ENCODE measurements at regions not wholly inside any gene's neighbourhood (a gene's known extent, or its start where the extent isn't known, plus 50 kb on each side); places are given as distances from the start of the nearest gene placed in this dataset.

DNA sequence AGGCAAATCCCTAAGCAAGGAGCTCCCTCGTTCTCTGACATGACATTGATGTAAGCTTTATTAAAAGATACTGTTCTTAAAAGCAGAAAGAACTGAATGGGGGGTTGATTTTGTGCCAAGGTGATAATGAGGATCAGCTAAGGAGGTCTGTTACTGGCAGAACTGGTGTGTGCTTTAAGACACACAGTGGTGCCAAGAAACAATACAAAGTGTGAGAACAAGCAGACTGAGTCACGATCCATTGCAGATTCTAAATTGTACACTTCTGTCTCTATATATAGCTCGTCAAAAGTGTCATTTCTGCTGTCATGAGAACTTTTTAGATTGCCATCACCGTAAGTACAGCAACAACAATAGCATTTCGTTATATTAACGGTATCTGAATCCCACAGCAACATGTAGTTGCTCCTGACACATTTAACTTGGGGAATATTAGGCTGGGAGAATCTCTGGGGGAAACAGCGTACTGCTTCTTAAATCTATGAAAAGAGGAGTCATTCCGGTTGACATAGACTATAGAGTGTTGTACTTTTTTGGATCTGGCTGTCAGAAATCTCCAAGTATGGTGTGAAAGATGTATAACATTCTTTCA, 151.3 kb upstream of the PRKD1 start:
- Histone ChIP-seq H3K9me3 (no peaks in the 10 kb centered on the region), H3K4me1 (no peaks in the 10 kb centered on the region), H3K36me3 (no peaks in the 10 kb centered on the region), H3K27ac (no peak overlapping the region), H3K27me3 (no peaks in the 10 kb centered on the region), H3K4me3 (no peak overlapping the region)
- TF ChIP-seq POLR2AphosphoS5 (IDR thresholded peaks at IDR 0.05) (no peak), EP300 (IDR thresholded peaks at IDR 0.05) (no peak), POLR2A (IDR thresholded peaks at IDR 0.05) (no peak)
- TF ChIP-seq, protein P1, sequence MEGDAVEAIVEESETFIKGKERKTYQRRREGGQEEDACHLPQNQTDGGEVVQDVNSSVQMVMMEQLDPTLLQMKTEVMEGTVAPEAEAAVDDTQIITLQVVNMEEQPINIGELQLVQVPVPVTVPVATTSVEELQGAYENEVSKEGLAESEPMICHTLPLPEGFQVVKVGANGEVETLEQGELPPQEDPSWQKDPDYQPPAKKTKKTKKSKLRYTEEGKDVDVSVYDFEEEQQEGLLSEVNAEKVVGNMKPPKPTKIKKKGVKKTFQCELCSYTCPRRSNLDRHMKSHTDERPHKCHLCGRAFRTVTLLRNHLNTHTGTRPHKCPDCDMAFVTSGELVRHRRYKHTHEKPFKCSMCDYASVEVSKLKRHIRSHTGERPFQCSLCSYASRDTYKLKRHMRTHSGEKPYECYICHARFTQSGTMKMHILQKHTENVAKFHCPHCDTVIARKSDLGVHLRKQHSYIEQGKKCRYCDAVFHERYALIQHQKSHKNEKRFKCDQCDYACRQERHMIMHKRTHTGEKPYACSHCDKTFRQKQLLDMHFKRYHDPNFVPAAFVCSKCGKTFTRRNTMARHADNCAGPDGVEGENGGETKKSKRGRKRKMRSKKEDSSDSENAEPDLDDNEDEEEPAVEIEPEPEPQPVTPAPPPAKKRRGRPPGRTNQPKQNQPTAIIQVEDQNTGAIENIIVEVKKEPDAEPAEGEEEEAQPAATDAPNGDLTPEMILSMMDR (IDR thresholded peaks at IDR 0.05), result no peak
- WGBS, 2 donors (ENCODE audit: low coverage in 1 of 2), result 43% methylated on average over 7 to 8 of the region's 8 CpGs
- ATAC-seq, result no peak

DNA sequence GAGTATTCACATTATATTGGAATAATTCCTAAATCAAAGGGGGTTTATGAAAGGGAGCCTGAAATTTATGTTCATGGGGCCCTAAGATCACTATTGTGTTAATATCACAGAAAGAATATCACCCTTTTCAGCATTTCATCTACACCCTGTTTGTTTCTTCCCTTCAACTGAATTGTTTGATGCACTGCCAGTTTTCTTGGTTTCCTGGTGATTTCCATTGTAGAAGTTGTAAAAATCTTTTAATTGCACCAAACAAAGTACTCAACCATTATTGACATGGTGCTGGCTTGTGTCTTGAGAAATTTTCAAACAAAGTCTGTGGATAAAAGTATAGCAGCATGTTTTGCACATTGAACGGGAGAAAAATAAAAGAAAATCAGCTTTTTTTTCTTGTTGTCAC, 154.8 kb upstream of the PRKD1 start:
- no peaks in the 10 kb centered on the region for H3K36me3 ChIP-seq
- H3K9me3 ChIP-seq, result no peaks in the 10 kb centered on the region
- no peak overlapping the region for H3K27ac ChIP-seq
- H3K27me3 ChIP-seq, result no peaks in the 10 kb centered on the region
- H3K4me1 ChIP-seq, result no peaks in the 10 kb centered on the region
- ATAC-seq, result no peak
- no peak for TF ChIP-seq POLR2A (IDR thresholded peaks at IDR 0.05)
- TF ChIP-seq, protein P1 (IDR thresholded peaks at IDR 0.05), result no peak
- TF ChIP-seq POLR2AphosphoS5 (IDR thresholded peaks at IDR 0.05), result no peak
- TF ChIP-seq EP300 (IDR thresholded peaks at IDR 0.05), result no peak
- no peak overlapping the region for H3K4me3 ChIP-seq
- whole genome bisulfite sequencing, 2 donors (ENCODE audit: low coverage in 1 of 2), result 61 to 78% methylated on average over 1 of the region's 1 CpG

DNA sequence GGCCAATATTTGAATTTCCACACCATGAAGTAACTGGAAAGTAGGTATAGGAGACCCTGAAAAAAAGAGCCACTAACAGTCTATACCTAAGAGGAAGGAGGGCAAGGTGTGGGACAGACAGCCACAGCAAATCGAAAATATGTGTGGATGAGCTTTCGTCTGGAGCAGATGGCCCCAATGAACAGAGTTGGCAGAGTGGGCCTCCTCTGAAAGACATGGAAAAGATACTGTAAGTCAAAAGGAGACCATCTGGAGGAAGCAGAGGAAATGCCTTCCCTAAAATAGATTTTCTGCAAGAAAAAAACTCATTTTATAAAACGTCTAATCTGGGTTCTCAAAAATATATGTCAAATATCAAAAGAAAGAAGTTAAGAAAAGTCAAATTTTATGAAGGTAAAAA, 157.2 kb upstream of the PRKD1 start:
- Histone ChIP-seq H3K27me3 (no peaks in the 10 kb centered on the region), H3K4me3 (no peak overlapping the region), H3K36me3 (no peaks in the 10 kb centered on the region), H3K9me3 (peaks cover 0 to 9% (median 0%) of the 10 kb centered on the region in 3 donors), H3K27ac (no peak overlapping the region), H3K4me1 (no peaks in the 10 kb centered on the region)
- no peak for ATAC-seq
- WGBS, 2 donors (ENCODE audit: low coverage in 1 of 2), result 60% methylated on average over 1 to 3 of the region's 3 CpGs
- TF ChIP-seq POLR2A (IDR thresholded peaks at IDR 0.05) (no peak), EP300 (IDR thresholded peaks at IDR 0.05) (no peak), POLR2AphosphoS5 (IDR thresholded peaks at IDR 0.05) (no peak)
- TF ChIP-seq, protein P1 (IDR thresholded peaks at IDR 0.05), result no peak

DNA sequence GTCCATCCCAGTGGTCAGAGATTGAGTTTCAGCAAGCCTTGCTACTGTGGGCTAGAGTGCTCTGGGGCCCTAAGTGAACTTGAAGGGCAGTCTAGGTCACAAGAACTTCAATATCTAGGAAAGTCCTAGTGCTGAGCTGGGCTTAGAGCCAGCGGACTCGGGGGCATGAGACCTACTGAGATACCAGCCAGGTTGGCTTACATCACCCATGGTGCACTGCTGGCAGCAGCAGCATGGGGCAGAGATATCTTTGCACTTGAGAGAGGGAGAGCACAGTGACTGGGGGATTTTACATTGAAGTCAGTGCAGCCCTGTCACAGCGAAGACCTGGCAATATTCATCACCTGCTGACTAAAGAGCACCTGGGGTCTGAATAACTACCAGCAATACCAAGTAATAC, 158.3 kb upstream of the PRKD1 start:
- ATAC-seq, result no peak
- Histone ChIP-seq H3K27ac (no peak overlapping the region), H3K9me3 (peaks cover 0 to 18% (median 0%) of the 10 kb centered on the region in 3 donors), H3K4me1 (no peaks in the 10 kb centered on the region), H3K4me3 (no peak overlapping the region), H3K27me3 (no peaks in the 10 kb centered on the region), H3K36me3 (no peaks in the 10 kb centered on the region)
- no CpG with 5 or more reads among the region's 3 CpGs for WGBS, 2 donors (ENCODE audit: low coverage in 1 of 2)
- TF ChIP-seq, protein P1 (IDR thresholded peaks at IDR 0.05), result no peak
- no peak for TF ChIP-seq EP300 (IDR thresholded peaks at IDR 0.05)
- TF ChIP-seq POLR2A (IDR thresholded peaks at IDR 0.05), result no peak
- TF ChIP-seq POLR2AphosphoS5 (IDR thresholded peaks at IDR 0.05), result no peak

DNA sequence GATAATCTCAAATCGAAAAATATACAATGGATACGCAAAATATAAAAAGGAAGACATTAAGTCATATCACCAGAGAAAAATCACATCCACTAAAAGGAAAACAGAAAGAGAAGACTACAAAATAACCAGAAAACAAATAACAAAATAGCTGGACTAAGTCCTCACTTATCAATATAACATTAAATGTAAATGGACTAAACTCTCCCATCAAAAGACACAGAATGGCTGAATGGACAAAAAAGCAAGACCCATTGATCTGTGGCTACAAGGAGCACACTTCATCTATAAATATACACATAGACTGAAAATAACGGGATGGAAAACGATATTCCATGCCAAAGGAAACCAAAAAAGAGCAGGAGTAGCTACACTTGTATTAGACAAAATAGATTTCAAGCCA, 161.0 kb upstream of the PRKD1 start:
- Histone ChIP-seq H3K9me3 (peaks cover 0 to 39% (median 0%) of the 10 kb centered on the region in 3 donors), H3K27me3 (no peaks in the 10 kb centered on the region), H3K36me3 (no peaks in the 10 kb centered on the region), H3K27ac (no peak overlapping the region), H3K4me3 (no peak overlapping the region), H3K4me1 (no peaks in the 10 kb centered on the region)
- TF ChIP-seq POLR2A (IDR thresholded peaks at IDR 0.05) (no peak), EP300 (IDR thresholded peaks at IDR 0.05) (no peak), POLR2AphosphoS5 (IDR thresholded peaks at IDR 0.05) (no peak)
- TF ChIP-seq, protein P1 (IDR thresholded peaks at IDR 0.05), result no peak
- ATAC-seq, result no peak
- 74 to 91% methylated on average over 3 to 4 of the region's 4 CpGs for WGBS, 2 donors (ENCODE audit: low coverage in 1 of 2)

Data from gastroesophageal sphincter (tissue), 4 donors.